Psoas muscle (tissue), 7 donors: ENCODE measurements at regions not wholly inside any gene's neighbourhood (a gene's known extent, or its start where the extent isn't known, plus 50 kb on each side); places are given as distances from the start of the nearest gene placed in this dataset.
A peak's percentile ranks its signal among the peaks of the same experiment; 100 is the strongest.

Experiments
- ATAC-seq, 4 donors: fragments of 200-7000 bp; cut with Tn5 transposase; one replicate each; pipeline ENCODE4 v1.9.1; 2020; ENCODE audit warnings: moderate library complexity in 3 of 4, mild to moderate bottlenecking in 2 of 4
- DNase-seq, 2 donors: peaks; one replicate each; pipeline ENCODE4 v3.0.0-alpha.2; 2020
- H3K27ac ChIP-seq: fragments of 200-600 bp; one replicate; pipeline ENCODE4 v1.8.0; 2022
- H3K27me3 ChIP-seq, 3 donors: fragments of 200-600 bp in 1 of 3; one replicate each; pipeline versions ENCODE4 v1.6.1 to v1.8.0; 2013 to 2022; ENCODE audit warnings: low read length in 2 of 3, mild to moderate bottlenecking in 2 of 3, moderate library complexity in 1 of 3; ENCODE audit not compliant: insufficient read depth in 3 of 3
- H3K36me3 ChIP-seq, 2 donors: fragments of 200-600 bp in 1 of 2; one replicate each; pipeline versions ENCODE4 v1.6.1 to v1.8.0; 2013 to 2022; ENCODE audit warnings: low read depth in 1 of 2, mild to moderate bottlenecking in 1 of 2, moderate library complexity in 1 of 2; ENCODE audit not compliant: insufficient read depth in 1 of 2
- H3K4me1 ChIP-seq: fragments of 200-600 bp; one replicate; pipeline ENCODE4 v1.8.0; 2022
- H3K4me3 ChIP-seq: fragments of 200-600 bp; one replicate; pipeline ENCODE4 v1.8.0; 2022; ENCODE audit warnings: mild to moderate bottlenecking
- H3K9me3 ChIP-seq: fragments of 200-600 bp; one replicate; pipeline ENCODE4 v1.8.0; 2022
- CTCF ChIP-seq: fragments of 200-600 bp; IDR thresholded peaks from one replicate; pipeline ENCODE4 v1.8.0; 2022; ENCODE audit warnings: antibody characterized with exemption
- WGBS, 3 donors: extraction: QIAGEN DNeasy Blood & Tissue Kit; methylation state at CpG; one replicate each; pipeline versions ENCODE4 v1.1.6 to v1.1.7; 2013; 5-methylcytosine and 5-hydroxymethylcytosine counted together
- intact Hi-C, 2 donors: fragments of 100-400 bp; cut with DNase I; formaldehyde crosslinking; loops; one replicate each; pipeline versions ENCODE4 v1.11.0 to v1.14.2; 2022
- donor health status: healthy with polysubstance abuse.
- donor health status: DM: no; HTN: no; CAD: no; lungs with moderate emphysema.
- donor health status: Bipolar disorder and iron deficiency.
- donor health status: healthy.
- donor health status: DM: yes; HTN: yes; CAD: no.
- donor health status: DM: no; HTN: no; CAD: no.
- donor health status: DM: yes; HTN: yes; CAD: no.

DNA sequence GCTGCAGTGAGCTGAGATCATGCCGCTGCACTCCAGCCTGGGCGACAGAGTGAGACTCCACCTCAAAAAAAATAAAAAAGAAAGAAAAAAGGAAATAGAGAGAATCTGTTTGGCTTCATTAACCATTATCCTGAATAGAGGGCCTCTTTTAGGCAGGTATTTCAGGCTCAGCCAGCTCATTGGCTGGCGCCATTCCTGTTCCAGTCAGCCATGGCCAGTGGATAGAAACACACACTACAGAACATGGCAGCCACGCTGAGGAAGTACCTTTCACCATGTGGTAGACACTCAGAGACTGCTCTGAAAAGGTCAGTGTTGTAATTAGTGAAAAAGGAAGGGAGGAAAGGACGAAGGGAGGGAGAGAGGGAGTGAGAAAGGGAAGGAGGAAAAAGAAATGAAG lies 340.0 kb upstream of the ACTBL2 start:
- ATAC-seq (no peak), DNase-seq (no peak)
- Histone ChIP-seq H3K4me1 (no peaks in the 10 kb centered on the region), H3K36me3 (peaks cover 0 to 2% of the 10 kb centered on the region in 2 donors), H3K4me3 (no peak overlapping the region), H3K9me3 (no peaks in the 10 kb centered on the region), H3K27me3 (no peaks in the 10 kb centered on the region), H3K27ac (no peak overlapping the region)
- WGBS, 3 donors = 91 to 94% (median 94%) methylated on average over 5 of the region's 5 CpGs
- TF ChIP-seq CTCF = no peak
- intact Hi-C loops = no loop called here

GRCh38 chr5:57818397-57818796 lies 335.8 kb upstream of the ACTBL2 start:
- Histone ChIP-seq H3K4me1 (peaks cover 15% of the 10 kb centered on the region), H3K9me3 (no peaks in the 10 kb centered on the region), H3K27me3 (no peaks in the 10 kb centered on the region), H3K36me3 (no peaks in the 10 kb centered on the region), H3K4me3 (no peak overlapping the region), H3K27ac (no peak overlapping the region)
- intact Hi-C loops = no loop called here
- no peak for DNase-seq
- TF ChIP-seq CTCF = no peak
- no peak for ATAC-seq

GRCh38 chr5:57817924-57818323 lies 335.3 kb upstream of the ACTBL2 start:
- ATAC-seq (no peak), DNase-seq (no peak)
- Histone ChIP-seq H3K27me3 (no peaks in the 10 kb centered on the region), H3K4me1 (peaks cover 15% of the 10 kb centered on the region), H3K27ac (no peak overlapping the region), H3K9me3 (no peaks in the 10 kb centered on the region), H3K36me3 (no peaks in the 10 kb centered on the region), H3K4me3 (no peak overlapping the region)
- 40 to 61% (median 49%) methylated on average over 3 of the region's 3 CpGs for WGBS, 3 donors
- intact Hi-C loops = no loop called here
- TF ChIP-seq CTCF = no peak

- no peak for TF ChIP-seq CTCF
- Histone ChIP-seq H3K4me3 (no peak overlapping the region), H3K36me3 (no peaks in the 10 kb centered on the region), H3K4me1 (peaks cover 15% of the 10 kb centered on the region), H3K27ac (no peak overlapping the region), H3K9me3 (no peaks in the 10 kb centered on the region), H3K27me3 (no peaks in the 10 kb centered on the region)
- intact Hi-C loops = no loop called here
- no peak for DNase-seq
- ATAC-seq = no peak
- 69 to 78% (median 70%) methylated on average over 2 of the region's 2 CpGs for WGBS, 3 donors
Observed at GRCh38 chr5:57817001-57817453, 334.4 kb upstream of the ACTBL2 start.

GRCh38 chr5:57816108-57816507 lies 333.5 kb upstream of the ACTBL2 start:
- ATAC-seq = peak; percentile 92 to 99 (median 98)
- intact Hi-C loops = no loop called here
- Histone ChIP-seq H3K27ac (no peak overlapping the region), H3K4me1 (peaks cover 15% of the 10 kb centered on the region), H3K36me3 (no peaks in the 10 kb centered on the region), H3K4me3 (no peak overlapping the region), H3K9me3 (no peaks in the 10 kb centered on the region), H3K27me3 (no peaks in the 10 kb centered on the region)
- TF ChIP-seq CTCF = no peak
- no peak for DNase-seq
